Esophagus muscularis mucosa (tissue), 4 donors: ENCODE measurements at regions not wholly inside any gene's neighbourhood (a gene's known extent, or its start where the extent isn't known, plus 50 kb on each side); places are given as distances from the start of the nearest gene placed in this dataset.

Source experiments
- CTCF ChIP-seq, 3 experiments: fragments of 200-600 bp in 2 of 3; fragments of 450-650 bp in 1 of 3; sonication (generic) in 2 of 3; IDR thresholded peaks; one replicate each; pipeline ENCODE4 v1.5.1; 2017 to 2019; ENCODE audit warnings: antibody characterized with exemption in 3 of 3, mild to moderate bottlenecking in 2 of 3, moderate library complexity in 1 of 3
- EP300 ChIP-seq: sonication (generic); formaldehyde crosslinking; IDR thresholded peaks from one replicate; pipeline ENCODE4 v1.6.1; 2017; ENCODE audit warnings: antibody characterized with exemption
- POLR2A ChIP-seq: fragments of 450-650 bp; IDR thresholded peaks from one replicate; pipeline ENCODE4 v1.6.1; 2017; ENCODE audit warnings: antibody characterized with exemption, moderate library complexity, mild to moderate bottlenecking, low read depth
- POLR2AphosphoS5 ChIP-seq, 2 donors: sonication (generic); formaldehyde crosslinking; IDR thresholded peaks; one replicate each; pipeline ENCODE4 v1.6.1; 2017; ENCODE audit warnings: antibody characterized with exemption in 2 of 2

DNA sequence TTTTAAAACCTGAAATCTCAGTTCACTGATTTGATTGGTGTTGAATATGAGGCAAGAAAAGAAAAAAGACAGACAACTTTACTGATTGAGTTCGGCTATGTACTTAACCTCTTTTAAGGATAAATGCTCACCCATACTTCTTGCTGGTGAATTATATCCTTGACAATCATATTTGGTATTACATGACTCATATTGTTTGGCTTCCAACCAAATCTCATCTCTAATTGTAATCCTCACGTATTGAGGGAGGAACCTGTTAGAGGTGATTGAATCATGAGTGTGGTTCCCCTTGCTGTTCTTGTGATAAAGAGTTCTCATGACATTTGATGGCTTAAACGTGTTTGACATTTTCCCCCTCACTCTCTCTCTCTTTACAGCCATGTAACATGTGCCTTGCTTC, 255.6 kb upstream of the IZUMO3 start:
- TF ChIP-seq POLR2A (no peak), EP300 (no peak), CTCF (IDR thresholded peaks at IDR 0.05) (no peak), POLR2AphosphoS5 (IDR thresholded peaks at IDR 0.05) (no peak)
